Embryonic facial prominence (tissue), 1 donor: ENCODE measurements at regions not wholly inside any gene's neighbourhood (a gene's known extent, or its start where the extent isn't known, plus 50 kb on each side); places are given as distances from the start of the nearest gene placed in this dataset.

Source experiments
- DNase-seq: peaks from one replicate; pipeline ENCODE4 v3.0.0-alpha.2; 2016; ENCODE audit errors: extremely low spot score

DNA sequence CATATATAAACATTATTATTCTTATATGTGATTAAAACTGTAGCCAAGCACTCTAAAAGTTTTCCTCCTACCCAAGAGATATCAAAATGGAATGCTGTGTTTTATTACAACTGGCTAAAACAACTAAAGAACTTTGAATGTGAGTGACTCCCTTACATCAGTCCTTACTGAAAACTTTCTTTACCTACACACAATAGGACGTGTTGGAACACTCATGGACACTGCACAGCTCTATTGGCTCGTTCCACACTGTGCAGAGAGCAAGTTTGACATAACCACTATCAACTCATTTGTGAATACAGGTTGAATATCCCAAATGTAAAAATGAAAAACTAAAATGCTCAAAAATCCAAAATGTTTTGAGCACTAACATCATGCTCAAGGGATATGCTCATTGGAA, 650.6 kb downstream of the SLC4A3 start:
- no peak for DNase-seq

DNA sequence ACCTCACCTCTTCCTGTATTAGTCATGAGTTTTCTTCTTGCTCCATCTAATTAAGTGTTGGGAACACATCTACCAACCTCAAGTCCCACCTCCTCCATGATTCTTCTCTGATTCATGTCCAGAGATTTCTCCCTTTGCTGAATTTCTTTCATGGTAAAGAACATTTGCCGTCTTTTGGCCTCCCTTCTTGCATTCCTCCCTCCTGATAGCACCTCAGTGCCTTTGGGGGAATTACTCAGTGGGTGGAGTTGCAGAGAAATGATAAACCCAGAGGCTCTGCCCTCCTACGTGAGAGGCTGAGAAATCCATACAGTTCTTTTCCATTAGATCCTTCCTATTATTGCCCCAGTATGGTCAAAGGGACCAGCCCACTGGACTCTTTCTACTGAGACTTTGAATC, 651.9 kb downstream of the SLC4A3 start:
- DNase-seq = no peak

DNA sequence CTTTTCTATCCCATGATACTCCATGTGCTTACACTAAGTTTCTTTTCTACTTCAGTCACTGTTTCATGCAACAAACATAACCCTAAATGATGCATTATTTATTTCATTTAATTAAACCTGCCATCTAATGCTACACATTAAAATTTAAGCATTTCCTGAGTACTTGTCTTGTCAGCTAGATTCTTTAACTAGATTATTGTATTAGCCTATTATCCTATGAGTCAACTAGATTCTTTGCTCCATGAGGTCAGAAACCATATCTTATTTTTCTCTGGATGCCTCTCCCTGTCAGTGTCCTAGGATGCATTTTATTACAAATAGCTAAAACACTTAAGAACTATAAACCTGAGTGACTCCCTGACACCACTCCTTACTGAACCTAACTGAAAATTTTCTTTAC, 652.4 kb downstream of the SLC4A3 start:
- no peak for DNase-seq

DNA sequence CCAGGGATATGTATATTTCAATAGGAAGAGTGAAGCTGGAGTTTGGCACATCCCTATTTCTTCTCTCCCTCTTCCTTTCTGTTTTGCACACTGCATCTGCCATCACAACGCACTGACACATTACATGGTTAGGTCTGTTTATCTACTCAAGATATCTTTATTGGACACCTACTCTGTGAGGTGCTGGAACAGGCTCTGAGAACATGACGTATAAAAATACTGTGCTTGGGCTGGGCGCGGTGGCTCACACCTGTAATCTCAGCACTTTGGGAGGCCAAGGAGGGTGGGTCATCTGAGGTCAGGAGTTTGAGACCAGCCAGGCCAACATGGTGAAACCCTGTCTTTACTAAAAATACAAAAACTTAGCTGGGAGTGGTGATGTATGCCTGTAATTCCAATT, 653.3 kb downstream of the SLC4A3 start:
- DNase-seq = no peak

DNA sequence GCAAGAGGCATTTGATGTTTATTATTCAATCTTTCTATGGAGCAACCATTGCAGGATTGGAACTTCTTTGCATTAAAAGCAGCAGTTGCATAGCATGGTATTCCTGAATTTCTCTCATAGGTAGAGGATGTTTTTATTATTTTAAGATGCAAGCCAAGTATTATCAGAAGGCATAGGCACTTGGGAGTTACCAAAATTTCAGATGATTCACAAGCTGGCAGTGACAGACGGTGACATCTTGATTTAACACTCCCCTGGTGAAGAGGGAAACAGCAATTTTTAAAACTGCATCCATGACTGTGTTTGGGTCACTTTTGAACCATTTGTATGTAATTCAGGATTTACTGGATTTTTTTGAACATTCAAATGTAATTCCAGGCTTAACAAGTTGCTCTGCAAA, 654.3 kb downstream of the SLC4A3 start:
- no peak for DNase-seq

DNA sequence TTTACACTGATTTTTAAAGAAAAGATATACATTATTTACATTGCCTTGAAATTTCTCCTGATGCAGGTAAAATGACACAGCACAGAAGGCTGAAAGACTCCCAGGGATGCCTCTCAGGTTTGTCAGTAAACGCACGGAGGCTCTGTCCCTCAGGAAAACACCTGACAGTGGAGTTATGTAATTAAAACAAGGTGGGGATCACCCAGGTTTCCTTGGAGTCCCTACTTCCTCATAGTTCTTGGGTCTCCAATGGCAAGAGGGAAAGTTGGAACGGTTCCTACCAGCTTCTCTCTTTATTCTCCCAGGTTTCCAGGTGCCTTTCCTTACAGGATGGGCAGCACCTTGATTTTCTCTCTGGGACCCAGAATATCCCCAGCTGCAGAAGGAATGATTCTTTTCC, 654.8 kb downstream of the SLC4A3 start:
- no peak for DNase-seq

DNA sequence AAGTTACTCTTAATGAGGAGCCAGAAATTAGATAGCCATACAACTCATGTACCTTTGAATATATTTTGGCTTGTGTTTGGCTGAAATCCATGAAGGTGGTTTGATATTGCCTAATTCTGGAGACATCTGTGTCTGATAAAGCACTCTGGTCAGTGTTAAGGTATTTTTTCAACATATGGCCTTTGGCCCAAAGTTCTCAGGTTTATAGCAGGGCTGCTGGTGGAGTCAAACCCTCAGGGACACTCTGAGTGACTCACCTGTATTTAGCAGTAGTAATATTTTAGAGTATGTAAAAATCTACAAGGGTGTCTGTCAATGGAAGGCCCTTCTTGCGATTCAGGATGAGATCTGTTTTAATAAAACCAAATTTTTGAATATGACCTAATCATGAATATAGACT, 666.5 kb downstream of the SLC4A3 start:
- no peak for DNase-seq

DNA sequence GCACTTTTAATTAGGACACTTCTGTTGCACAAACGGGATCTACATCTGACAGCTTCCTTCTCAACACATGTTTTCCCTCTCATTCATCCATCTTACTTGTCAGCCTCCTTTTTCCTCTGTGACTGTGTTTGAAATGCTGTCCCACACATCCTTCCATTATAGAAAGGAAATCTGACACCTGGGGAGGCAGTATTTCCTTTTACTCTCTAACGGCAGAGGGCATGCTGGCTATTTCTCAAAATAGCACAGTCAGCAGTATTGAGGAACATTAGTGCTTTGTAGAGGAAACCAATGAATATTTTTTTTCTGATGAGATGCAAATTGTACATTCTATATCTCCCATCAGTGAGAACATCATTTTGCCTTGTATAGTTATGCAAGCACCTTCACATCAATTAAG, 668.7 kb downstream of the SLC4A3 start:
- no peak for DNase-seq

DNA sequence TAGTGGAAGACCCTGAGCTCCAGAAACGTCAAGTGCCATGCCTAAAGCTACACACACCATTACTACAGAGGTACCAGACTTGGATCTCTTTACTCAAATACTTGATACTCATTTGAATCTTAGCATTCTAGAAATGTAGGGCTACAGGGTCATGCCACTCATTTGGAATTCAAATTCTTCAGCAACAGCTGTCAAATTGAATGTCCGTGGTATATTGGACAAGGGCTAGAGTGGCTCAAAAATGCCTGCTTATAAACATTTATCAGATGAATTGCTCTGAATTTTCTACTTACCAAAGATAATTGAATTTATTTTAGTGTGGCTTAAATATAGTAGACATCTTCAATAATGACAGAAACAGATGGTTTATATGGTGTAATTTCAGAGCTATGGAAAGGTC, 669.7 kb downstream of the SLC4A3 start:
- no peak for DNase-seq

DNA sequence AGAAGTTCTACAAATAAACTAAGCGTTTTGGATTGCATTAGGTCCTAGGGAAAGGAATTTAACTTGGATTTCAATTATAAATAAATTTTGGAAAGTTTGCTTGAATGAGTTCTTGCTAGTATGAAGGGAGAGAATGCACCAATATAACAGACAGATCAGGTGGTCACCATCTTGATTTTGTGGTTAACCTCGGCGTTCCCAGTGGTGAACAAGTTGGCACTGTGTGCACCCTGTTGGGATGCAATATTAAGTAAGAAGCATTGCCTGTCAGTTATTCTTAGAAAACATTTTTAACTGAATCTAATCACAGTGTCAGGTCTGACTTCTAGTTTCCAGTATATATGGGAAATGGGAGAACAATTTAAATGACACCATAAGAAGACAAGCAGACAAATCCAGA, 673.4 kb downstream of the SLC4A3 start:
- DNase-seq = no peak

DNA sequence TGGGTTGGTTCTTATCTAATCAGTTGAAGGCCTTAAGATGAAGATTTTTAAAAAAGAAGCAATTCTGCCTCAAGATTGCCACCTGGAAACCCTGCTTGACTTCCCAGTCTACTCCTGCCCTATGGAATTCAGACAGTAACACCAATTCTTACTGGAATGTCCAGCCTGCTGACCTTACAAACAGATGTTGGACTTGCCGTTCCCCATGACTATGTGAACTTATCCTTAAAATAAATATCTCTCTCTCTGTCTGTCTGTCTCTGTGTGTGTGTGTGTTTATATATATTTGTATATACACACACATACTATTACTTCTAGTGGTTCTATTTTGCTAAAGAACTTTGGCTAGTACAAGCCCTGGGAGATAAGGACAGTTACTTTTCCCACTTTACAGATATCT, 675.3 kb downstream of the SLC4A3 start:
- no peak for DNase-seq

DNA sequence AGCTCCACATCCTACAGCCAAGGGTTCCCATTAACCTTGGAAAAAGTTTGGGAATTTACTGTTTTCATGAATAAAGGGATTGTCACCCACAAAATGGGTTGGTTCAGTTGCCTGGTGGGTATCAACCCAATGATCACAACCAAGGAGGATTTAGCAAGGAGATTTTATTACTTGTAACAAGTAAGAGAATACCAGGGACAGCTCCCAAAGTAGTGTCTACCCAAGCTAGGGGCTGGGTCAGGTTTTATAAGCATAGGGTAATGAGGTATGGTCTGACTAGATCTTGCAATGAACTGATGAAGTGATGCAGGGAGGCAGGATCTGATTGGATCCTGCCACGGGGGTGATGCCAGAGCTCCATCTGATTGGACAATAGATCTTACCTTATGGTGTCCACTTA, 681.8 kb downstream of the SLC4A3 start:
- DNase-seq = no peak

DNA sequence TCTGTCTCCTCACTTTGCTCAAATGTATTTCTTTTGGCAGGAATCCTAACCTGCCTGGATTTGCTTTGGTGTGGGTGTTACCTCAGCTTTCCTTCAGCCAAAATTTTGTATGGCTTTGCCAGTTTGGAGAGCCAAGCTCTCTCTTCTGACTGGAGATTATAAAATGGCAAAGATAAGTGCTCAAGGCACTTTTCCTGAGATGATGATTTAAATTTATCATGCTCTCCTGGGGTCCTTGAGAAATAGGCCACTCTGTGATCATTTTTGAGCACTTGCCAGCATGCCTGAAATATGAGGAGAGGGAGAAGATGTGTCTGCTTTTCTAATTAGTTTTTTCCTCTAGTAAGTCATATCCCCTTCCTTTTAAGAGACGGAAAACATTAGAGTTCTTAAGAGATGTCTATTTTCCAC, 683.0 kb downstream of the SLC4A3 start:
- no peak for DNase-seq

DNA sequence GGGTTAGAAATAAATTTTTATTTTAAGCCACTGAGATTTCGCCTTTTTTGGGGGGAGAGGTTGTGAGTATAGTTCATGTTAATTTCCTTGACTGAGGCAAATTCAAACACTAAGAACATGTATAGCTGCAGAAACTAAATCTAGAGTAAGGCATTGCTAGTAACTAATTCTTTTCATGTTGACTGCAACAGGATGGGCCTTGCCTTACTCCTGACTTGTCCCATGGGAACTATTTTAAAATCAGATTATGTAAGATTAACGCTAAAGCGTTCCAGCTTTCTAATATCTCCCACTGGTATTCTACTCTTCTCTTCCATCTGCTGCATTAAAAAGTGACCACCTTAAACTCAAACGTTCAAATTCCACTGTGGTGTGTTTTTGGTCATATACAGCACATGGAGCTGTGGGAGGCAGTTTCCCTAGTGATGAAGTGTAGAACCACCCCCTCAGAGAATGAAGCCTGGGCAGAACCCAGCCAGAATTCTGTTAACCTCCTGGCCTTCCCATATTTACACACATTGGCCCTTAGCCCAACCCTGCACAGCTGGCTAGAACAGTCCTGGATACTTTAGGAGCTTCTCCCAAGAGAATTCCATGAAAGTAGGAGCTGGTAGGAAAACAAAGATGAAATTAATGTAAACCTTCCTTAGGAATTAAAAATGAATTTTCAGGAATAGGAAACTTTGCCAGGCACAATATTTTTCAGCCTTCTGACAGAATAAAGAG, 687.8 kb downstream of the SLC4A3 start:
- DNase-seq = no peak

DNA sequence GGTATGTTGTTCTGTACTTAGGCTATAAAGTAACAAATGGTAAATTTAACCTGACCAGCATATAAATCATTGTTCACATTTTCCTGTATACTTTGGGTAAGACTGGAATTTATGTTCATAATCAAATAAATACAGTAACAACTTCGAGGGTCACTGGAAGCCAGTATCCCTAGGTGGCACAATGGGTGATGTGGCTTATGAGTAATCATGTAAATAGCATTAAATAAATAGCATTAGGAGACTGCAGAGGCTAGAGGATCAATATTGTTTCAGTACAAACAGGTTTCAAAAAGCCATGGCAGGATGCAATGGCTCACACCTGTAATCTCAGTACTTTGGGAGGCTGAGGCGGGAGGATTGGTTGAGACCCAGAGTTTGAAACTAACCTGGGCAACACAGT, 690.6 kb downstream of the SLC4A3 start:
- DNase-seq = no peak

DNA sequence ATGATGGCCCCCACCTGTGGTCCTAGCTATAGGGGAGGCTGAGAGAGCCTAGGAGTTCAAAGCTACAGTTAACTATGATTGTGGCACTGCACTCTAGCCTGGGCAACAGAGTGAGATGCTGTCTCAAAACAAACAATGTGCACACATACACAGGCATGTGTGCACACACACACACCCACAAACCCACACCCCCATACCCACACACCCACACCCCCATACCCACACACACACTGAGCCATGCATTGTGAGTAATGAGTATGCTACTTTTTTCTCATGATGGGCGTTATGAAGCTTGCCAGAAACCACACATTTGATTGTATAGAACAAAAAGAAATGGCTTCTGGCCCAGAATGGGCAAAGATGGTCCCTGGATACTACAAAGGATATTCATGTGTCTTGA, 691.1 kb downstream of the SLC4A3 start:
- DNase-seq = no peak

DNA sequence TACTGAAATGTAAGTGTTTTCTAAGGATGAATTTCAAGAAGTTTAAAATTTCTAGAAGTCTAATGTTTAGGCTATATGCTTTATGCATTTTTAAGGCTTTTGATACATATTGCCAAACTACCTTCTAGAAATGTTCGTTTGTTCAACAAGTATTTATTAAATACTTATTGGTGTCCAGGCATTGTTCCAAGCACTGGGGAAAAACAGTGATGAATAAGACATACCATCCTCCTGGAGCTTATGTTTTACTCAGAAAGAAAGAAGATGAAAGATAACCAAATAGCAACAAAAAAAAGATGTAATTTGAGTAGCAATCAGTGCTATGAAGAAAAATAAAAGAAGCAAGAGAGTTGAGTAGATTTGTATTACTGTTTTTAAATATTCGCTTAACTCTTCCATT, 692.9 kb downstream of the SLC4A3 start:
- no peak for DNase-seq

DNA sequence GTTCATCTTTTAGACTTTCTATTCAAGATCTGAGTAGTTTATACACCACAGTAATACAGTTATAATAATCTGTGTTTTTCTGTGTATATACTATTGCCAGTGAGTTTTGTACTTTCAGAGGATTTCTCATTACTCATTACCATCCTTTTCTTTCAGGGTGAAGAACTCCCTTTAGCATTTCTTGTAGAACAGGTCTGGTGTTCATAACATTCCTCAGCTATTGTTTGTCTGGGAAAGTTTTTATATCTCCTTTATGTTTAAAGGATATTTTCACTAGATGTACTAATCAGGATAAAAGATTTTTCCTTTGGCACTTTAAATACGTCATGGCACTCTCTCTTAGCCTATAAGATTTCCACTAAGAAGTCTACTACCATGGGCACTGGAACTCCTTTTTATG, 705.5 kb downstream of the SLC4A3 start:
- DNase-seq = no peak

DNA sequence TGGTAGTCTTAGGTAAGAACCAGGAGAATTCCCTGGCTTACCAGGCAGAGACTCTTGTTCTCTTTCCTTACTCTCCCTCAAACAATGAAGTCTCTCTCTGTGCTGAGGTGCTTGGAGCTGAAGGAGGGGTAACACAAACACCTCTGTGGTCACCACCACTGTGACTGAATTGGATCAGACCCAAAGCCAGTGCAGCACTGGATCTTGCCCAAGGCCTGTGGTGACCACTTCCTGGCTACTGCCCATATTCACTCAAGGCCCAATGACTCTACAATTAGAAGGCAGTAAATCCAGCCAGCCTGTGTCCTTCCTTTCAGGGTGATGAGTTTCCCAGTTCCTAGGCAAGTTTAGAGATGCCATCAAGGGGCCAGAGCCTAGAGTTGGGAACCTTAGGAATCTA, 706.8 kb downstream of the SLC4A3 start:
- no peak for DNase-seq

DNA sequence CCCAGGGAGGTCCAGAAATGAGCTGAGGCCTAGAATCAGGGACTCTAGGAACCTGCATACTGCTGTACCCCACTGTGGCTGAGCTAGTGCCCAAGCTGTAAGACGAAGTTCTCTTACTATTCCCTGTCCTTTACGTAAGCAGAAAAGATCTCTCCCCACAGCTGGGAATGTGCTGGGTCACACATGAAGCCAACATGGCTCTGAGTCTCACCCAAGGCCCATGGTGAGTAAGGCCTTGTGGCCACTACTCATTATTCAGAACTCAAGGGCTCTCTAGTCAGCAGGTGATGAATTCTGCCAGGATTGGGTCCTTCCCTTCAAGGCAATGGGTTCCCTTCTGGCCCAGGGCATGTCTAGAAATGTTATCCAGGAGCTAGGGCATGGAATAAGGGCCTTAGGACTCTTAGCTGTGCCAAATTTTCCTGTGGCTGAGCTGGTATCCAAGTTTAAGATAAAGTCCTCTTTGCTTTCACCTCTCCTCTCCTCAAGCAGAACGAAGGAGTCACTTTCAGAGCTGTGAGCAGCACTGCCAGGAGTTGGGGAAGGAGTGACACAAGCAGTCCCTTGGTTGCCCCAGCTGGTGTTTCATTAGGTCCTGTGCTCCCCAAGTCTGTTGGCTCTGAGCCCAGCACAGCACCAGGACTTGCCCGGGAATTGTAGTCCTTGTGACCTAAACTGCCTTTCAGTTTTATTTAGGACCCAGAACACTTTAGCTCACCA, 707.6 kb downstream of the SLC4A3 start:
- DNase-seq = no peak

DNA sequence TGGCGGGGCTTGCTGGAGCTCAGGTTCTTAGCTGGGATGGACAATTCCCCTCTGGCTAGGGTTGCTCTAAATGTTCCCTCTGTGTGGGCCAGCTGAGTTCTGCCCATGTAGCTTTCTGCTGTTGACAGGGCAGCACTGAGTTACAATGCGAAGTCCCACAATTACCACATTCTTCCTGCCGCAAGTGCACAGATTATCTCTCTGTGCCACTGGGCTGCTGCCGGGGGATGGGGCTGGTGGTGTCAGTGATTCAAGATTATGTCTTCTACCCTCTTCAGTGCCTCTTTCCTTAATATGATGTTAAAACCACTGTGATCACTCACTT, 708.1 kb downstream of the SLC4A3 start:
- DNase-seq = no peak

DNA sequence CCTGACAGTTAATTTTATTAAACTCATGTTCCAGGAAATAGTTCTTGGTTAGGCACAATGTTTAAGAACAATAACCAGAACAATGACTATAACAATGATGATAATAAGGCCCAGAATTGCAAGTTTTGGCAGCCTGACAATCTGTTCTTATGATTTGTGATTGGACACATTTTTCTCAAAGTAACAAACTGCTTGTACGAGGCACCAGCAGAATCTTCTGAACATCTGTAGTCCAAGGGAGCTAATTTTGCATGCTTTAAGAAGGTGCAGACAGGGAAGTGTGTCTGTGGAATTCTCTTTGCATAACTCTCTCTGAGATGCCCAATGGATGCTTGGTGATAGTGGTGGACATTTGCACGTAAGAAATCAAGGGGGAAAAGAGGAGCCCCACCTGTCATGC, 709.3 kb downstream of the SLC4A3 start:
- DNase-seq = no peak

DNA sequence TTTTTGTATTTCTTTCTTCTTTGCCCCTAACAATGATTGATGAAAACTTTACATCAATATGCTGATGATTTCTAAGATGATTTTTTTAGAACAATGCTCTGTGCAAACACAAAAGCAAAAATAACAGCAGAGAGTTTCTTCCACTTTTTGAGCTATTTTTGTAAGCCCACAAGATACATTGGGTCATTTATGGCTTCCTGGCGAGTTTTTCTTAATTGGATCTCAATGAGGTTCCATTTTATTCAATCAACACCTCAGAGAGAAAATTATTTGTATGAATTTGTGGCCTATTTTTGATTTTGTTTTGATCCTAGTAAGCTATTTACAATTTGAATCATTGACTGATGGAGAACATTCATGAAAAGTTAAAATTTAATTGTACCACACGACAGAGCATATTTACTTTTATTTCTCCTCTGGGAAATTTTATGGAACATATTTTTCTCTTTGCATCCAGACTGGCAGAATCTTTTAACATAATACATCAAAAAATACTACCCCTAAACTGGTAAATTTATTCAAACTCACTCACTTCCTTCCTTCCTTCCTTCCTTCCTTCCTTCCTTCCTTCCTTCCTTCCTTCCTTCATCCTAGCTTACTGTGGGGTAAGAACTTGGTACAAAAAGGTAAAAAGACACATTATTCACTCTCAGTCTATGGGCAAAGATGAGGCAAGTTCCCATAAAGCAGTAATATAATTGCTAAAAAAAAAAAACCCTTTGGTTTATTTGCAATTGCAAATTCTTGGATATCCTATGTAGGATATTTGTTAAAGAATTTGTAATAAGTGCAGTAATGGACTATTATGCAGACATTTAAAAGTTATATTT, 710.4 kb downstream of the SLC4A3 start:
- DNase-seq = no peak
